Neural cell (in vitro differentiated cells): ENCODE measurements at regions not wholly inside any gene's neighbourhood (a gene's known extent, or its start where the extent isn't known, plus 50 kb on each side); places are given as distances from the start of the nearest gene placed in this dataset.

Source experiments
- H2AFZ ChIP-seq: fragments of 200-600, 300-800 bp; sonication (generic), shearing (Covaris generic); 2 replicates; pipeline ENCODE4 v1.6.0; 2014; ENCODE audit warnings: low read depth, mild to moderate bottlenecking, antibody characterized with exemption, low read length, moderate library complexity
- H3F3A ChIP-seq: fragments of 200-600 bp; shearing (Covaris generic); 2 replicates; pipeline ENCODE4 v1.6.1; 2016; ENCODE audit warnings: mild to moderate bottlenecking, moderate library complexity, mixed read lengths, antibody characterized with exemption, low read length; ENCODE audit not compliant: insufficient read depth, poor library complexity, severe bottlenecking
- H3K27ac ChIP-seq: fragments of 200-600, 300-800 bp; sonication (generic), shearing (Covaris generic); 2 replicates; pipeline ENCODE4 v1.5.1; 2014; ENCODE audit warnings: mild to moderate bottlenecking, low read length, moderate library complexity
- H3K27me3 ChIP-seq: fragments of 300-800, 200-600 bp; sonication (generic), shearing (Covaris generic); 2 replicates; pipeline ENCODE4 v1.6.0; 2014; ENCODE audit warnings: mild to moderate bottlenecking, low read depth, low read length, moderate library complexity; ENCODE audit not compliant: insufficient read depth
- H3K36me3 ChIP-seq: fragments of 300-800, 200-600 bp; sonication (generic), shearing (Covaris generic); 2 replicates; pipeline ENCODE4 v1.5.1; 2014; ENCODE audit warnings: mild to moderate bottlenecking, antibody characterized with exemption, low read length, moderate library complexity; ENCODE audit not compliant: insufficient read depth
- H3K4me2 ChIP-seq: fragments of 300-800, 200-600 bp; sonication (generic), shearing (Covaris generic); 2 replicates; pipeline ENCODE4 v1.6.0; 2014; ENCODE audit warnings: mild to moderate bottlenecking, low read length
- H3K4me3 ChIP-seq: fragments of 300-800, 200-600 bp; sonication (generic), shearing (Covaris generic); 2 replicates; pipeline ENCODE4 v1.5.1; 2014; ENCODE audit warnings: mild to moderate bottlenecking, low read length, moderate library complexity
- H3K79me2 ChIP-seq: fragments of 200-600 bp; shearing (Covaris generic); replicated peaks from 2 replicates; pipeline ENCODE4 v1.6.0; 2014; ENCODE audit warnings: mild to moderate bottlenecking, low read length, moderate library complexity; ENCODE audit not compliant: insufficient read depth
- H3K9ac ChIP-seq: fragments of 300-800, 200-600 bp; sonication (generic), shearing (Covaris generic); 2 replicates; pipeline ENCODE4 v1.6.1; 2016; ENCODE audit warnings: mild to moderate bottlenecking, low read length, mixed read lengths
- H3K9me2 ChIP-seq: fragments of 200-600 bp; shearing (Covaris generic); 2 replicates; pipeline ENCODE4 v1.6.1; 2016; ENCODE audit warnings: mild to moderate bottlenecking, low read length, mixed read lengths; ENCODE audit not compliant: insufficient read depth
- H3K9me3 ChIP-seq: fragments of 200-600, 300-800 bp; sonication (generic), shearing (Covaris generic); 2 replicates; pipeline ENCODE4 v1.6.1; 2016; ENCODE audit warnings: mild to moderate bottlenecking, mixed run types, low read length, moderate library complexity, mixed read lengths
- H4K20me1 ChIP-seq: fragments of 200-600 bp; shearing (Covaris generic); 2 replicates; pipeline ENCODE4 v1.6.1; 2016; ENCODE audit warnings: mild to moderate bottlenecking, mixed run types; ENCODE audit not compliant: insufficient read depth
- CTCF ChIP-seq: fragments of 450-650 bp; IDR thresholded peaks from 2 replicates; pipeline ENCODE4 v1.5.1; 2014; ENCODE audit warnings: antibody characterized with exemption, mild to moderate bottlenecking, moderate library complexity; ENCODE audit not compliant: poor library complexity, severe bottlenecking
- EP300 ChIP-seq: fragments of 450-650 bp; conservative IDR thresholded peaks from 2 replicates; pipeline ENCODE4 v1.6.1; 2014; ENCODE audit warnings: antibody characterized with exemption, mild to moderate bottlenecking, moderate library complexity; ENCODE audit not compliant: poor library complexity, severe bottlenecking
- EZH2 ChIP-seq: fragments of 200-600, 300-800 bp; shearing (Covaris generic), sonication (generic); IDR thresholded peaks from 2 replicates; pipeline ENCODE4 v1.6.1; 2014; ENCODE audit warnings: antibody characterized with exemption, low read length, borderline replicate concordance, mild to moderate bottlenecking; ENCODE audit not compliant: insufficient read depth, poor library complexity, severe bottlenecking
- MXI1 ChIP-seq: fragments of 450-650 bp; conservative IDR thresholded peaks from 2 replicates; pipeline ENCODE4 v1.6.1; 2014; ENCODE audit warnings: antibody characterized with exemption, mild to moderate bottlenecking; ENCODE audit not compliant: poor library complexity, severe bottlenecking
- POLR2AphosphoS5 ChIP-seq: IDR thresholded peaks from 2 replicates; pipeline ENCODE4 v1.6.1; 2012
- RAD21 ChIP-seq: fragments of 450-650 bp; conservative IDR thresholded peaks from 2 replicates; pipeline ENCODE4 v1.6.1; 2014; ENCODE audit warnings: antibody characterized with exemption, mild to moderate bottlenecking, moderate library complexity
- REST ChIP-seq: IDR thresholded peaks from 2 replicates; pipeline ENCODE4 v1.6.1; 2012; ENCODE audit warnings: borderline replicate concordance
- SMC3 ChIP-seq: fragments of 450-650 bp; conservative IDR thresholded peaks from 2 replicates; pipeline ENCODE4 v1.6.1; 2014; ENCODE audit warnings: antibody characterized with exemption, mild to moderate bottlenecking, moderate library complexity; ENCODE audit not compliant: poor library complexity
- TAF1 ChIP-seq: IDR thresholded peaks from 2 replicates; pipeline ENCODE4 v1.6.1; 2012; ENCODE audit warnings: low read depth

GRCh38 chr14:100469632-100470522, 117.3 kb downstream of the BEGAIN start:
- H4K20me1 ChIP-seq = no peaks in the 10 kb centered on the region
- no peaks in the 10 kb centered on the region for H3K79me2 ChIP-seq
- H2AFZ ChIP-seq = no peak overlapping the region
- no peak overlapping the region for H3K4me2 ChIP-seq
- no peak overlapping the region for H3K27ac ChIP-seq
- no peaks in the 10 kb centered on the region for H3K9me3 ChIP-seq
- TF ChIP-seq SMC3 (no peak), CTCF (no peak), EP300 (no peak), EZH2 (no peak), MXI1 (no peak), RAD21 (no peak), TAF1 (no peak), REST (no peak), POLR2AphosphoS5 (no peak)
- H3K27me3 ChIP-seq = no peaks in the 10 kb centered on the region
- H3K9me2 ChIP-seq = no peaks in the 10 kb centered on the region
- no peak overlapping the region for H3K9ac ChIP-seq
- no peaks in the 10 kb centered on the region for H3F3A ChIP-seq
- no peaks in the 10 kb centered on the region for H3K36me3 ChIP-seq
- H3K4me3 ChIP-seq = no peak overlapping the region

GRCh38 chr14:100470523-100470897, 116.7 kb downstream of the BEGAIN start:
- H4K20me1 ChIP-seq = no peaks in the 10 kb centered on the region
- H3K4me2 ChIP-seq = no peak overlapping the region
- H2AFZ ChIP-seq = no peak overlapping the region
- no peak overlapping the region for H3K4me3 ChIP-seq
- no peaks in the 10 kb centered on the region for H3K79me2 ChIP-seq
- H3K9me3 ChIP-seq = no peaks in the 10 kb centered on the region
- H3K27ac ChIP-seq = no peak overlapping the region
- H3K36me3 ChIP-seq = no peaks in the 10 kb centered on the region
- no peak overlapping the region for H3K9ac ChIP-seq
- TF ChIP-seq MXI1 (no peak), POLR2AphosphoS5 (no peak), CTCF (no peak), REST (no peak), SMC3 (no peak), EP300 (no peak), EZH2 (no peak), RAD21 (no peak), TAF1 (no peak)
- H3K27me3 ChIP-seq = no peaks in the 10 kb centered on the region
- no peaks in the 10 kb centered on the region for H3K9me2 ChIP-seq
- H3F3A ChIP-seq = no peaks in the 10 kb centered on the region
